Activated CD4-positive, alpha-beta T cell treated with anti-CD3 and anti-CD28 coated beads, Interleukin-2, amount 50 U/mL, for 16 hours (primary cell): ENCODE measurements at regions not wholly inside any gene's neighbourhood (a gene's known extent, or its start where the extent isn't known, plus 50 kb on each side); places are given as distances from the start of the nearest gene placed in this dataset.
"Not testable (repeated sequence)": the region's sequence is repeated elsewhere in the genome, so short reads cannot be mapped to it uniquely, and the experiment has no call there.

Experiments used
- DNase-seq: peaks from one replicate; pipeline ENCODE4 v3.0.0-alpha.2; 2020

DNA sequence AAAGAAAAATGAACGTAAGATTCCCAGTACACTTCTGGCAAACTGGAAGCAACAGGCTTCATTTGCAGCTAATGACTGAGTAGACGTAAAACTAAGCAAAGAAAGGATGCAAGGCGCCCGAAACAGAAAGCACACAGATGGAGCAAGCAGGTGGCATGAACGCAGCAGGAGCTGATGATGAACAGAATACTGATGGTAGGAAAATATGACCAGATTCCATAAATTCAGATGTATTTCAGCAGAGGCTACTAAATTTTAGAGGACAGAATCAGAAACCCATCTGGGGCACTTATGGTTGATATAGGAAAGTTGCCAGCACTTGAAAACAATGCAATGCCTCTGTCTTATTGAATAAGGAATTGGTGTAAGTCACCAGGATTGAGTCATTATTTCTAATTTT is 658.7 kb upstream of the LINC00305 start:
- no peak for DNase-seq

DNA sequence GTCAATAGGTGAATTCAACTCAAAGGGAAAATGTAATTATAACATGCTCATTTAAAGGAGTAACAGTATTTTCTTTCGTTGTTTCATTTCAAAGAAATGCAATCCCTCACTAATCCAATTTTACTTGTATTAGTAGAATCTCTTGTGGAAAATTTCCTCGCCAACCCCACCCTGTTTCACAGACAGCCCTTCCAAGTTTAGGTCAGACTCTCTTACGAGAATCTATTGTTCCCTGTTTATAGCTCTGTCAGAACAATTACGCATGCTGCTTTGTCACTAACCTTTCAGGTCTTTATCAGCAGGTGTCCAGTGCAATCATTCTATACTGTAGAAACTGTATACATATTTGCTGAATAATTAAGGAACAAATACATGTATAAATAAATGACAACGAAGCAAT is 657.8 kb upstream of the LINC00305 start:
- DNase-seq = no peak

DNA sequence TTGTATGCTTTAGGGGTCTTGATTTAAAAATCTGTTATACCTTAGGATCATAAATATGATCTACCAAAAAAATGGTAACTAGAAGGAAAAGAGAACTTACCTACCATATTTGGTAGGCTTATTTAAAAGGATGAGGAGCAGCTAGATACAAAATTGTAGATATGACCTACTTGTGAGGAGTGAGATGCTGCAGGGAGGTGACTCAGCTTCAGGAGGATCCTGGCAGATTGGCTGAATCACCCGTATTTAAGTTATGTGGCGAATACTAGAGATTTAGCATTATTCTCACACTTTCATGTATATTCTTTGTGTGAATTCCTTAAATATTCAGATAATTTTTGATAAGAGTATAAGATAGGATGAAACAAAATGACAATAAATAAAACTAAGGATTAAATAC is 657.3 kb upstream of the LINC00305 start:
- DNase-seq = no peak

DNA sequence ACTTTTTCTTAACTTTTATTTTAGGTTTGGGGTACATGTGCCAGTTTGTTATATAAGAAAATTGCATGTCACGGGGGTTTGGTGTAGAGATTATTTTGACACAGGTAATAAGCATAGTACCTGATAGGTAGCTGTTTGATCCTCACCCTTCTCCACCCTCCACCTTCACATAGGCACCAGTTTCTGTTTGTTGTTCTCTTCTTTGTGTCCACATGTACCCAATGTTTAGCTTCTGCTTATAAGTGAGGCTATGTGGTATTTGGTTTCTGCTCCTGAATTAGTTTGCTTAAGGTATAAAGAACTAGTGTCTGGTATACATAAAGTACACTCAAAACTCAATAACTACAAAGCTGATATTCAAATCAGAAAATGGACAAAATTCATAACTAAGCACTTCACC is 654.6 kb upstream of the LINC00305 start:
- DNase-seq = no peak

DNA sequence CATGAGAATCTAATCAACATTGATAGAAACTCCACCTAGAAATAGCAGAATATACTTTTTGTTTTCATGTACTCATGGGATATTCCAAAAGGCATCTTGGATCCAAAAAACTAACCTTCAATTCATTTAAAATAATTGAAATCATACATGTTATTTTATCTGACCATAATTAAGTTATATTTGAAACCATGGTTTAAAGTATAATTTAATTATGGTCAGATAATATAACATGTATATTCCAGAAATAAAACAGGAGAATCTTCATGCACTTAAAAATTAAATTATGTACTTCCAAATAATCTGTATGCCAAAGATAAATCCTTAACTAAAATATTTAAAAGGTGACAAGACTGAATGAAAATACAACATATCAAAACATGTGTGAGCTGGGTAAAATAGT is 651.3 kb upstream of the LINC00305 start:
- no peak for DNase-seq

DNA sequence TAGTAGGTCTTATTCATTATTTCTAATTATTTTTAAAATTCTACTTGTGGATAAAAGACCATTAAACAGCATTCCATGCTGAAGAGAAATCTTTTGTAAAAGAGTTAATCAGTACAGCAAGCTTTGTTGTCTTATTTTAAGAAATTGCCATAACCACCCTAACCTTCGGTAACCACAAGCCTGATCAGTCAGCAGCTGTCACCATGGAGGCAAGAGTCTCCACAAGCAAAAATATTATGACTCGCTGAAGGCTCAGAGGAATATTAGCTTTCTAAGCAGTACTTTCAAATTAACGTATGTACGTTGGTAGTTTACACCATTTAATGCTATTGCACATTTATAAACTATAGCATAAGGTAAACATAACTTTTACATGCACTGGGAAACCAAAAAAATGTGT is 650.5 kb upstream of the LINC00305 start:
- no peak for DNase-seq

DNA sequence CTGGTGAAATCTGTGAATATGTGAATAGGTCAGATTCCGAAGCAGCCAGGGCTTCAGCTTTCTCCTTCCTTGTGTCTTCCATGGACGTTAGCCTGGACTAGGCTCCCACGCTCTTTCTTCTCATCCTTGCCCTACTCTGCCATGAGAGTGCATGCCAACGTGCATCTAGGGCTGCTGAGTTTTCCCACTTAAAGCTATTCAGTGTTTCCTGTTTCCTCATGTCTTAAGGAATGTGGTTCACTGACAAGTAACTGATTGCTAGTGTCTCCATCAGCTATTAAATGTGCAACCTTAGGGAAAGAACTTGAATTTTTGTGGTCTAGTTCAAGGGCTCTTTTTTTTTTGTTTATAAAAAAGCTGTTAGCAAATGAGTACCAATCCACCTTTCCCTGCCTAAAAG is 642.3 kb upstream of the LINC00305 start:
- DNase-seq = no peak

DNA sequence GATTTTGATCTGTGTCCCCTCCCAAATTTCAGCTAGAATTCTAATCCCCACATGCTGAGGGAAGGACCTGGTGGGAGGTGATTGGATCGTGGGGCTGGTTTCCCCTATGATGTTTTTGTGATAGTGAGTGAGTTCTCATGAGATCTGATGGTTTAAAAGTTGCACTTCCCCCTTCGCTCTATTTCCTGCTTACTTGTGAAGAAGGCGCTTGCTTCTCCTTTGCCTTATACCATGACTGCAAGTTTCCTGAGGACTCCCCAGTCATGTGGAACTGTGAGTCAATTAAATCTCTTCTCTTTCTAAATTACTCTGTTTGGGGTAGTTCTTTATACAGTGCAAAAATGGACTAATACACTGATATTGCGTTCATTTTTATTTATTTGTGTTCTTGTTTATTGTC is 636.8 kb upstream of the LINC00305 start:
- no peak for DNase-seq

DNA sequence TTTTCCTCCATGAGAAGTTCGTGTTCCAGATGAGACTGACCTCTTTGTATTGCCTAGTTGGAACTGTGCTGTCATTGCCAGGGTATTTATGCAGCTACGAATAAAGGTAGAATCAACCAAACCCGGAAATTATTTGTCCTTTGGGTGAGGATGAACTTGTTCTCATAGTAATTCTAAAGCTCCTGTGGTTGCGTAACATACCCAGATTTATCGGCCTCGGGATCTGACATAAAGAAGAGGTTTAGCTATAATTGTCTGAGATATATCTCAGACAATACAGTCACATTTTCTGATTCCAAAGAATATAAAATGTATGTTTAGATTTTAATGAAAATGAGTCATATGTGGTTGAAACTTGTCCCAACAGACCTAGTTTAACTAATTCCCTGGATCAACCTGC is 628.7 kb upstream of the LINC00305 start:
- no peak for DNase-seq

DNA sequence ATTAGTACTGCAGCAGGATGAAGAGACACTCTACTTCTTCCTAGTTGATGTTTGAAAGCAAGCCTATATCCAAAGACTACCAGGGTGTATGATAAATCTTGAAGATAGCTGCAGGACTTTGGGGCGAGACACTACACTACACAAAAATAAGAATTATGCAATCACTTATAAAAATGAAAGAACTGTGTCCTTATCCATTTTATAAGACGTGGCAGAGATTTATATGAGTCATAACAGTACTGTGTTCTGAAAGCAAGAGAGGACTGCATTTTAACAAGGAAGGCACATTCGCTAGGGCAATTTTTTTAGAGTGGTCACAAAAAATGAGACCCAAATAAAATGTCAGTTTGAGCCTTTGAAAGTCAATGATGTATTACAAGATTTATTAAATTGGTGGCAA is 617.0 kb upstream of the LINC00305 start:
- DNase-seq = no peak

DNA sequence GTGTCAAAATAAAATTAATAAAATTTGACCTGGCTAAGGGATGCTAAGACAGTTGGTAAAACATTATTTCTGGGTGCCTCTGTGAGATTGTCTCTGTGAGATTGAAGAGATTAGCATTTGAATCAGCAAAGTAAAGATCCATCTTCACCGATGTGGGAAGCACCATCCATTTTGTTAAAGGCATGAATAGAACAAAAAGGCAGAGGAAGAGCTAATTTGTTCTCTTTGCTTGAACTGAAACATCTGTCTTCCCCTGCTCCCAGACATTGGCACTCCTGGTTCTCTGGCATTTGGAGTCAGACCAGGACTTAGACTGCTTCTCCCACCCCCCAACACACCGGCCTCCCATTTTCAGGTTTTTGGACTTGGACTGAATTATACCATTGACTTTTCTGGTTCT is 603.8 kb upstream of the LINC00305 start:
- no peak for DNase-seq

DNA sequence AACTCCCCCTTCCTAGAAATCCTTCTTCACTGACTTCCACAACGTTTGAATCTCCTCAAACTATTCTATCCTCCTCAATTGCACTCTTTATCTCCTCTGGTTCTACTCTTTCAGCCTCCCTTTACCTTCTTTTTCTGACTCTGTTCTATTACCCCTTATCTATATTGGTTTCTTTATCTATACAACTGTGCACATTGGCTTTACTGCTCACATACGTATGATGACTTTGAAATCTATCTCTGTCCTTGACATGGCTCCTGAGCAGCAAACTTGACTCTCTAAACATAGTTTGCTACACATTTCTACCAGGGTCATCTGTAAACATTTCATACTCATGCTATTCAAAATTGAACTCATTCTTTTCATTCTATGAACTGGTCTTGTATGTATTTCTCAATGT is 601.0 kb upstream of the LINC00305 start:
- DNase-seq = no peak

DNA sequence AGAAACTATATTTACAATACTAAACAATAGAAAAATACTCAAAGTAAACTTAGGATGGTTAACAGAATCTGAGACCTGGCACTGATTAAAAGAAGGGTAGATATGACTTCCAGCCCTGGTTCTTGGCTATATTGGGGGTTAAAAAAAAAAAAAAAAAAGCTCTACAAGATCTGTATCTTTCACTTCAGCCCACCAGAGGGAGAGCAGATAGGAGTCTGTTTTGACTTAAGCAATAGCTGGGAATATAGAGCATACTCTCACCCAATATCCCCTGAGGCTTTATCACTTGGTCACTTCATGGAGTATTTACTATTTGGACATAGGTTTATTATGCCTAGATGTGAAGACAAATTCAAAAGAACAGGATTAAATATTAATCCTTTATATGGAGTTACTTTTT is 598.9 kb upstream of the LINC00305 start:
- no peak for DNase-seq

DNA sequence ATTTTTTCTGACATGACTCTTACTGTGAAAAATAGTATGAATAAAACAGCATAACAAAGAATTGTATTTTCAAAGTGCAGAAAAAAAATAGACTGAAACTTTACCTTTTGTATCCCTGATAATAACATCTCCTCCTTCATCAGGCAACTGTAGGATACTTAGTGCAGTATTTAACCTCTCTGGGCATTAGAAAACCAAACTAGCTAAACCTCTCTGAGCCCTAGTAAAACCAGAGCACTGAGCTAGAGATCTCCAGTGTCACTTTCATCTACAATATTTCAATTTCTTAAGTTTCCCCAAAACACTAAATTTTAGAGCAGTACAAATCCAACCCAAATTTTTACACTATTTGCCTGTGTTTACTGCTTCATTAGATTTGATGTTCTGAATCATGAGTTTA is 594.0 kb upstream of the LINC00305 start:
- DNase-seq = no peak

DNA sequence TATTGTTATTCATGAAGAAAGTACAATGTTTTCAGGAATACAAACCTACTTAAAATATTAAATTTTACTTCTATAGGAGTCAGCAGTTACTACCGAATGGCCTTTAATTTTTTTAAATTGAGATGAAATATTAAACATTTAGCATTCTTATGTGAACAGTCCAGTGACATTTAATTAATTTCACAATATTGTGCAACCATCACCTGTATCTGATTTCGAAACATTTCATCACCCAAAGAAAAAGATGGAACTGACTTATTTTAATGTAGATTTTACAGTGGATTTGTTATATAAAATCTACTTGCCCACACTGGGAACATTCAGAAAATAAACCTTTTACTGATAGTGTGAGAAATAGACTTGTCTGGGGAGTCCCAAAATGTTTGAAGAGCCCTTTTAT is 585.2 kb upstream of the LINC00305 start:
- DNase-seq = no peak

DNA sequence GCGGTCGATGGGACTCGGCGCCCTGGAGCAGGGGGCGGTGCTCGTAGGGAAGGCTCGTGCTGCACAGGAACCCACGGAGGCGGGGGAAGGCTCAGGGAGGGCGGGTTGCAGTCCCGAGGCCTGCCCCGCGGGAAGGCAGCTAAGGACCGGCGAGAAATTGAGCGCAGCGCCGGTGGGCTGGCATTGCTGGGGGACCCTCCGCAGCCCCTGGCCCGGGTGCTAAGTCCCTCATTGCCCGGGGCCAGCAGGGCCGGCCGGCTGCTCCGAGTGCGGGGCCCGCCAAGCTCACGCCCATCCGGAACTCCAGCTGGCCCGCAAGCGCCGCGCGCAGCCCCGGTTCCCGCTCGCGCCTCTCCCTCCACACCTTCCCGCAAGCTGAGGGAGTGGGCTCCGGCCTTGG is 576.8 kb upstream of the LINC00305 start:
- DNase-seq = not testable (repeated sequence)

DNA sequence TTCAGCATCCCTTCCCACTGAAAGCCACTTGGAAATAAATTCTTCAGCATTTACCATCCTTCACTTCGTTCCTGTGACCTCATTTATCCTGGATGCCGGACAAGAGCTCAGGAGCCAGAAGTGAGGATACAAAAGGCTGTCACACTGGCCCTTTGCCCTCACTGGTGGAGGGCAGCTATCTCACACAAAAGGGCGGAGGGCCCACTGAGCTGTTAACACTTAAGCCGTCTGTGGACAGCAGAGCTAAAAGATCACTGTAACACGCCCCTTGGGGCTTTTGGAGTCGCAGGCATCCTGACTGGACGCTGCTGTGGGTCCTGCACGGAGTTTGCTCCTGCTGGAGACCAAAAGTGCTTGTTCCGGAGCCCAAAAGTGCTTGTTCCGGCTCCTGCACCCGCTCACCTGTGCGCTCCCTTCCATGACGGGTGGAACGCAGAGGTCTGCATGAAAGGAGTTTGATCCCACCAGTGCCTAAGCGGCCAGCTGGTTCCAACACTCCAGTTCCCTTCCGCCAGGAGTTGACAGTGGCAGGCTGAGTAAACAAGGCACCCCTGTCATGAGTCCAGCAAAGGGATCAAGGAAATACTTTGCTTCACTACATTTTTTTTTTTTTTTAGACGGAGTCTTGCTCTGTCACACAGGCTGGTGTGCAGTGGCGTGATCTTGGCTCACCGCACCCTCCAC is 572.0 kb upstream of the LINC00305 start:
- no peak for DNase-seq

DNA sequence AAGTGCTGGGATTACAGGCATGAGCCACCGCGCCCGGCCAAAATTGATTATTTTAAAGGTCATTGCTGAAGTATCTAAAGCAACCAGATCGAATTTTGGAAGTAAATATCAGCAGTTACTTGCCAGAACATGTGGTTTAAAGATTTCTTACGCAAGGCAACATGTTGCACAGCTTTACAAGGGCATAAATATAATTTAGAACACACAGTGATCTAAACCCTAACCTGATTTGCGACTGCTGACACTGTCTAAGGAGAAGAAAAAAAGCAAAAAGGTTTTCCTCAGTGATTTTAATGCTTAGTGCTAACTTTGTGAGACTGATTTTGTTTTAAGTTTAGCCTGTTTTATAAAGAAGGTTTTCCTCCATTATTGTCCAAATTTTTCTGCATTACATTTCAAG is 569.9 kb upstream of the LINC00305 start:
- DNase-seq = no peak

DNA sequence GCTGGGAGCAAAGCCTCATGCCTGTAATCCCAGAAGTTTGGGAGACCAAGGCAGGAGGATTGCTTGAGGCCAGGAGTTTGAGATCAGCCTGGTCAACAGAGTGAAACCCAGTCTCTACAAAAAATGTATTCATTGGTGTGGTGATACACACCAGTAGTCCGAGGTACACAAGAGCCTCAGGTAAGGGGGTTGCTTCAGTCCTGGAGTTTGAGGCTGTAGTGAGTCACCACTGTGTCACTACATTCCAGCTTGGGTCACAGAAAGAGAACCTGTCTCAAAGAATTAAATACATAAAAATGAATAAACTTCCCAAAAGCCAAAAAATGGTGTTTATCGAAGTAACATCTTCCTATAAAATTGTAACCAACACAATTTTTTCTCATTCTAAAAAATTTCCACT is 568.1 kb upstream of the LINC00305 start:
- DNase-seq = no peak

DNA sequence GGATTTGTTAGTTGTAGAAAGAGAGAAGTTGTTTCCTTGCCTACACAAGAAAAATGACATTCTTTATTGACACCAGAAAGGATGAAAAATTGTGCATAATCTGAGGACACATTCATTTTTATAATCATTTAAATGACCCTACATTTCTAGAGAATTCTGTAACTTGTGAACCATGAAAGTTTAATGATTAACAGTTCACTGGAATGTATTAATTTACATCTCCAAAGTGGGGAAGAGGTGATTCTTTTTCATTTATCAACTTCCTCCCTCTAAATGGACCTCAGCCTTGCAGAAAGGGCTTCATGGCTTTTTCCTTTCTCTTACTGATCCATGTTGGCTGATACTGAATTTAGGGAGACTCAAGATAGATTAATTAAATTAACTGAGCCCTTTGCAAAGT is 565.2 kb upstream of the LINC00305 start:
- no peak for DNase-seq

DNA sequence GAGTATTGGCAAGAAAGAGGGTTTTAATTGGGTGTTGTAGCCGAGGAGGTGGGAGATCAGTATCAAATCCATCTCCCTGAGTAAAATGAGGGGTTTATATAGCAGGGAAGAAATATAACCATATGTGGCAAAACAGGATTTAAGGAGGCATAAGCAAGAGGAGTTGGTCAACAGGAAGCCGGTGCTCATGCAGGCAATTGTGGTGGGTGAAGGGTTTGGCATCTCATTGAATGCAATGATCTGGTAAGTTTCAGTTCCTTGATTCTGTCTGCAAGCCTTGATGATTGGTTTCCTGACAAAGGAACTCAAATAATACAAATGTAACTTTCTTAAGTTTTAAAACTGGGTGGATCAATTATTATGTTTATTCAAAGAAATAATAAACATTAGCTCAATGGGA is 564.4 kb upstream of the LINC00305 start:
- no peak for DNase-seq

DNA sequence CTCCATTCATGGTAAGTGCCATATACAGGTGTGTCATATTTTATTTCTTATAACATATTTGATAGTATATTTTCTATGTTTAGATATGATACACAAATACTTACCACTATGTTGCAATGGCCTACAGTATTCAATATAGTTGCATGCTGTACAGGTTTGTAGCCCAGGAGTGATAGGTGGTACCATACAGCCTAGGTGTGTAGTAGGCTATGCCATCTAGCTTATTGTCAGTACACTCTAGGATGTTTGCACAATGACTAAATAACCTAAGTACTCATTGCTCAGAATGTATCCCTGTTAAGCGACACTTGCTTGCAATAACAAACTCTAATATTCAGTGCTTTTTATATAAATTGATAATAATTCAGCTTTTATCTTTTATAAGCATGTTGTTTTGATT is 563.1 kb upstream of the LINC00305 start:
- DNase-seq = no peak

DNA sequence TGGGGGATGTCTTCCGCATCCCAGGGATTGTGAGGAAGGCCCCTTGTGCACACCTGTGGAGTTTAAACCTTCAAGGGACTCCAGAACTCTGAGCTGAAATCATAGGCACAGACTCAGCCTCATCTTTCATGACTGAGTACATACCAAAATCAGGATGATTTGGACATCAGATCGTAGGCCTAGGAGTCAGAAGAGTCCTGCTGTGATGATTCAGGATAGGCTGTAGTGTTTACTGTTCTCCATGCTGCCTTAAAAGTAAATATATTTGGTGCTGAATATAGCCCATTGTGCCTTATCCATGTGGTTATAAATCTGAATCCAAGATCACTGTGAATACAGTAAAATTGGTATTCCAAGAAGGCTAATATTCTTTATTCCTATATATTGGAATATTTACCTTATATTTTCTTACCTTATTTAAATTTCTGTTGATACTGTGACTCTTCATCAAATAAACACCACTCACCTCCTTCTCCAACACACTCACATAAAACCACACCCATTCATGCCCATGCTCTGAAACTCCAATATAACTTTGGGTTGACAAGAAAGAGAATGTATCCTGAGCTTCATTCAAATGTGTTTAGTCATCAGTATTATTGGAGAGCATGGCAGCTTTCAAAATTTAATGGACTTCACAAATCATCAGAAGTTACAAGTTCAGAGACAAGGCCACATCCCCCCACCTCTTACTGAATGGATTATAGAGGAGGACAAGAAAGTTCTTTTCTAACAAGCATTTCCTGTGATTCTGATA is 561.4 kb upstream of the LINC00305 start:
- DNase-seq = no peak

DNA sequence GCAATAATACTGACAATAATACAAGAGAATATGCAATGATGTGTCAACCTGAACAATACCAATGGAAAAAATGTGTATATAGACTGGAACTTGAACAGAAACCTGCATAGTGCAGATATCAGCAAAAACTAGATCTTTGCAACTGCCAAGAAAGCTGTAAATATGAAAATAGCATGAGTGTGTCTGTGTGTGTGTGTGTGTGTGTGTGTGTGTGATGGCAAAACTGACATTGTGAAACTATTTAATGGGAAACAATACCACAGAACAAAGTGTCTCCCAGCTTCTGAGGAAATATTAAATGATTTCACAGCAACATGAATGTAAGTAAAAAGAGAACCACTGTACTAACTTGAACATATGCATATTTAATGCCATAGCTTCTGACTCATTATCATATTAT is 558.2 kb upstream of the LINC00305 start:
- no peak for DNase-seq

DNA sequence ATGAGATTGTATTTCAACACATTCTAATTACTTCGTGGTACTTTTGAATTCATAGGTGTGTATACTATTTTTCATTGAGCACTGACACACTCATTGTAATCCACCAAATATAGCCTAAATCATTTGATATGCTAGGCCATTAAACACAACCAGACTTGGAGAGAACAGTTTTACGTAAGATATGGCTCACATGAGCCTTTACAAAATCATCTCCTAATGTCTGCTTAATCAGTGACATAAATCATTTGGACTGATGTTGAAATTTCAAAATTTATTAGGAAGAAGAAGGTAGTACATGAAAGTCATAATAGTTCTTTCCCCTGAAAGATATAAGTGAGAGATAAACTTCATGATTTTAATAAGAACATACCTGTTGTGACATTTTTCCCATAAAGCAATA is 550.2 kb upstream of the LINC00305 start:
- no peak for DNase-seq
